Tibial nerve (tissue), 4 donors: ENCODE measurements at regions not wholly inside any gene's neighbourhood (a gene's known extent, or its start where the extent isn't known, plus 50 kb on each side); places are given as distances from the start of the nearest gene placed in this dataset.

Source experiments
- DNase-seq, 2 donors: peaks; one replicate each; pipeline ENCODE4 v3.0.0-alpha.2; 2019; ENCODE audit warnings: low spot score in 2 of 2
- H3K27ac ChIP-seq, 4 donors: fragments of 200-600 bp; sonication (generic) in 3 of 4; one replicate each; pipeline ENCODE4 v1.5.1; 2017 to 2019; ENCODE audit warnings: mild to moderate bottlenecking in 1 of 4
- H3K27me3 ChIP-seq, 2 donors: fragments of 200-600 bp; sonication (generic) in 1 of 2; one replicate each; pipeline versions ENCODE4 v1.5.1 to v1.6.0; 2017 to 2019
- H3K36me3 ChIP-seq, 3 donors: fragments of 200-600 bp; sonication (generic); one replicate each; pipeline ENCODE4 v1.5.1; 2018 to 2019
- H3K4me1 ChIP-seq, 4 donors: fragments of 200-600 bp; sonication (generic) in 3 of 4; one replicate each; pipeline ENCODE4 v1.5.1; 2017 to 2019
- H3K4me3 ChIP-seq, 4 donors: fragments of 200-600 bp; sonication (generic) in 3 of 4; one replicate each; pipeline ENCODE4 v1.5.1; 2017 to 2019; ENCODE audit warnings: mild to moderate bottlenecking in 1 of 4, moderate library complexity in 1 of 4
- H3K9me3 ChIP-seq, 4 donors: fragments of 200-600 bp; sonication (generic) in 3 of 4; one replicate each; pipeline ENCODE4 v1.5.1; 2017 to 2019
- EP300 ChIP-seq, 2 donors: sonication (generic); formaldehyde crosslinking; IDR thresholded peaks; one replicate each; pipeline ENCODE4 v1.6.1; 2017; ENCODE audit warnings: antibody characterized with exemption in 2 of 2, mild to moderate bottlenecking in 1 of 2
- POLR2A ChIP-seq, 2 donors: fragments of 450-650 bp; IDR thresholded peaks; one replicate each; pipeline ENCODE4 v1.6.1; 2017; ENCODE audit warnings: antibody characterized with exemption in 2 of 2, mild to moderate bottlenecking in 2 of 2, moderate library complexity in 2 of 2
- WGBS, 2 donors: methylation state at CpG; one replicate each; pipeline ENCODE4 v1.1.5; 2018; 5-methylcytosine and 5-hydroxymethylcytosine counted together
- TF ChIP-seq, protein P1 (sequence below), 5 experiments: fragments of 200-600 bp in 3 of 5; fragments of 450-650 bp in 2 of 5; sonication (generic) in 3 of 5; IDR thresholded peaks; one replicate each; pipeline ENCODE4 v1.5.1; 2016 to 2019; ENCODE audit warnings: antibody characterized with exemption in 5 of 5, mild to moderate bottlenecking in 3 of 5, moderate library complexity in 2 of 5

DNA sequence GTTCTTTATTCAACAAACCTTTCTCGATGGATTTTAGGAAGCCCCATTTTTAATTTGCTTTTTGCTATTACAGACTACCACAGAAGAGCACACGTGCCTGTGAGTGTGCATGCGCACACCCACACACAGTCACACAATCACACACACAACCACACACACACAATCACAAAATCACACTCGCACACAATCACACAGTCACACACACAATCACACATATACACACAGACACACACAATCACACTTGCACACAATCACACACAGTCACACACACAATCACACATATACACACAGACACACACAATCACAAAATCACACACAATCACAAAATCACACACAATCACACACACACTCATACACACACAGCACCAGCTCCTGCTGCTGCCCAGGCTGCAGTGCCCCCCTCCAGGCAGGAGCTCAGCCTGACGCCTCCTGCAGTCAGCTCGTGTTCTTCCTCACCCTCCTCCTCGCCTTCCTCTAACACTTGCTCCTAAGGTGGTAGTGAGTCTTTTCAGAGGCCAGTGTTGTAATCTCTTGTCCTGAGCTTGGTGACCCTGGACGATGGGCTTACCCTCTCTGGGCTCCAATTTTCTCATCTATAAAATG lies 125.0 kb upstream of the SOX1 start:
- H3K36me3 ChIP-seq = no peaks in the 10 kb centered on the region
- H3K9me3 ChIP-seq = no peaks in the 10 kb centered on the region
- no peak for DNase-seq
- TF ChIP-seq POLR2A (IDR thresholded peaks at IDR 0.05) (no peak), EP300 (IDR thresholded peaks at IDR 0.05) (no peak)
- TF ChIP-seq, protein P1, sequence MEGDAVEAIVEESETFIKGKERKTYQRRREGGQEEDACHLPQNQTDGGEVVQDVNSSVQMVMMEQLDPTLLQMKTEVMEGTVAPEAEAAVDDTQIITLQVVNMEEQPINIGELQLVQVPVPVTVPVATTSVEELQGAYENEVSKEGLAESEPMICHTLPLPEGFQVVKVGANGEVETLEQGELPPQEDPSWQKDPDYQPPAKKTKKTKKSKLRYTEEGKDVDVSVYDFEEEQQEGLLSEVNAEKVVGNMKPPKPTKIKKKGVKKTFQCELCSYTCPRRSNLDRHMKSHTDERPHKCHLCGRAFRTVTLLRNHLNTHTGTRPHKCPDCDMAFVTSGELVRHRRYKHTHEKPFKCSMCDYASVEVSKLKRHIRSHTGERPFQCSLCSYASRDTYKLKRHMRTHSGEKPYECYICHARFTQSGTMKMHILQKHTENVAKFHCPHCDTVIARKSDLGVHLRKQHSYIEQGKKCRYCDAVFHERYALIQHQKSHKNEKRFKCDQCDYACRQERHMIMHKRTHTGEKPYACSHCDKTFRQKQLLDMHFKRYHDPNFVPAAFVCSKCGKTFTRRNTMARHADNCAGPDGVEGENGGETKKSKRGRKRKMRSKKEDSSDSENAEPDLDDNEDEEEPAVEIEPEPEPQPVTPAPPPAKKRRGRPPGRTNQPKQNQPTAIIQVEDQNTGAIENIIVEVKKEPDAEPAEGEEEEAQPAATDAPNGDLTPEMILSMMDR (IDR thresholded peaks at IDR 0.05) = no peak
- H3K27me3 ChIP-seq = no peaks in the 10 kb centered on the region
- H3K4me3 ChIP-seq = no peak overlapping the region
- WGBS, 2 donors = 86 to 88% methylated on average over 8 of the region's 8 CpGs
- H3K27ac ChIP-seq = no peak overlapping the region
- H3K4me1 ChIP-seq = no peaks in the 10 kb centered on the region

DNA sequence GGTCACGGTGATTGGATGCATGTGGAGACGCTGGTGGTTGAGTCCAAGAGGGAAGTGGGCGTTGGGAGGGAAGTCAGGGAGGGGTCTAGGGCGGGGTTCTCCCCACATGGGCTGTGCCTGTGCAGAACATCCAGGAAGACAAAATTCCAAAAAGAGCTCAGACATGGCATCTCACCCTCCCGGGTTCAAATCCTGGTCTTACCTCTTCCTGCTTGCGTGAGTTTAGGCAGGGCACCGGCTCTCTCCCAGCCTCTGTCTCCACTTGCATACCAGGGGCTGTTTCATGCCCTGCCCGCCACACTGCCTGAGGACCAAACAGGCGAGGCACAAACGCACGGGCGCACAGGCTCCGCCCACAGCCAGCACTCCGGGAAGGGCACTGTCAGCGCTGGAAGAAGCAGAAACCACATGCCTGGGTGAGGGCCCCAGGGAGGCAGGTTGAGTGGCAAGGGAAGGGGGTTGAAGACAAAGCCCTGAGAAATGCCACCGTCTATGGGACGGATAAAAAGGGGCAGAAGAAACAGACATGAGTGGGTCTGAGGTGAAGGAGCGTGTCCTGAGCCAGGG lies 123.6 kb upstream of the SOX1 start:
- Histone ChIP-seq H3K9me3 (no peaks in the 10 kb centered on the region), H3K4me3 (no peak overlapping the region), H3K27ac (no peak overlapping the region), H3K36me3 (no peaks in the 10 kb centered on the region), H3K27me3 (no peaks in the 10 kb centered on the region), H3K4me1 (no peaks in the 10 kb centered on the region)
- TF ChIP-seq, protein P1 (IDR thresholded peaks at IDR 0.05) = no peak
- TF ChIP-seq EP300 (IDR thresholded peaks at IDR 0.05) (no peak), POLR2A (IDR thresholded peaks at IDR 0.05) (no peak)
- WGBS, 2 donors = 81 to 82% methylated on average over 18 of the region's 18 CpGs
- no peak for DNase-seq

DNA sequence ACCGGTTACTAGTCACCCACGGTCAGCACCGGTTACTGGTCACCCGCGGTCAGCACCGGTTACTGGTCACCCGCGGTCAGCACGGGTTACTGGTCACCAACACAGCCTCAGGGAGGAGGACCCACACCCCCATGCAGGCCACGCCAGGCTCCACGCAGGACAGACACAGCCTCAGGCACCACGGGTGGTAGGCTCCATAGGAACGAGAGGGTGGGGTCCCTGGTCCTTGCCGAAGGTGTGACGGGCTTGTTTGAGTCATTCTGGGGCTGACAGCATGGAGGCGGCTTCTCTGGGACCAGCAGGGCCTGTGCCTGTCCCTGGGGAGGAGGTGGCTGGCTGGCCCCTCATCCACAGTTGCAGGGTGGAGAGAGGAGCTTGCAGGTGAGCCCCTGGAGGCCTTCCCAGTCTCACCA lies 122.8 kb upstream of the SOX1 start:
- no peak for DNase-seq
- TF ChIP-seq POLR2A (IDR thresholded peaks at IDR 0.05) = no peak
- TF ChIP-seq EP300 (IDR thresholded peaks at IDR 0.05) = no peak
- TF ChIP-seq, protein P1 (IDR thresholded peaks at IDR 0.05) = no peak
- Histone ChIP-seq H3K9me3 (no peaks in the 10 kb centered on the region), H3K27me3 (no peaks in the 10 kb centered on the region), H3K27ac (no peak overlapping the region), H3K4me1 (no peaks in the 10 kb centered on the region), H3K4me3 (no peak overlapping the region), H3K36me3 (no peaks in the 10 kb centered on the region)
- 76 to 80% methylated on average over 1 to 14 of the region's 16 CpGs for WGBS, 2 donors

DNA sequence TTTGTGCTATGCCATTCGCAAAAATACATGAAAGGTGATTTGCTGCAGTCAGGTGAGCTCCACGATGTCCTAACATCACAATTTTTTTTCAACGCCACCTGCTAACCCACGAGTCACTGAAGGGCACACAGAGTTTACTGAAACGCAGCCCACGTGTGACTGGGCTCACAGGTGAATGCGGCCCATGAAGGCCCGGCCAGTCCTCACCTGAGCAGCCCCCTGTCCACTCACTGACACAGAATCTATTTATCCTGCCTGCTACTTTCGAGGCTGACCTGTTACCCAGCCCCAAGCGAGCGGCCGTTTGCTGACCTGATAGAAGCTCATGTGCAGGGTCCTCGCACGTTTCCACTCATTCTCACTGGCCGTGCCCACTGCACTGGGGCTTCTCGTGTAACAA lies 121.9 kb upstream of the SOX1 start:
- H3K27ac ChIP-seq = no peak overlapping the region
- H3K4me3 ChIP-seq = no peak overlapping the region
- DNase-seq = no peak
- peaks cover 0 to under 1% (median 0%) of the 10 kb centered on the region in 4 donors for H3K9me3 ChIP-seq
- H3K4me1 ChIP-seq = no peaks in the 10 kb centered on the region
- TF ChIP-seq EP300 (IDR thresholded peaks at IDR 0.05) = no peak
- TF ChIP-seq, protein P1 (IDR thresholded peaks at IDR 0.05) = no peak
- TF ChIP-seq POLR2A (IDR thresholded peaks at IDR 0.05) = no peak
- 90 to 92% methylated on average over 16 of the region's 16 CpGs for WGBS, 2 donors
- no peaks in the 10 kb centered on the region for H3K27me3 ChIP-seq
- H3K36me3 ChIP-seq = no peaks in the 10 kb centered on the region

DNA sequence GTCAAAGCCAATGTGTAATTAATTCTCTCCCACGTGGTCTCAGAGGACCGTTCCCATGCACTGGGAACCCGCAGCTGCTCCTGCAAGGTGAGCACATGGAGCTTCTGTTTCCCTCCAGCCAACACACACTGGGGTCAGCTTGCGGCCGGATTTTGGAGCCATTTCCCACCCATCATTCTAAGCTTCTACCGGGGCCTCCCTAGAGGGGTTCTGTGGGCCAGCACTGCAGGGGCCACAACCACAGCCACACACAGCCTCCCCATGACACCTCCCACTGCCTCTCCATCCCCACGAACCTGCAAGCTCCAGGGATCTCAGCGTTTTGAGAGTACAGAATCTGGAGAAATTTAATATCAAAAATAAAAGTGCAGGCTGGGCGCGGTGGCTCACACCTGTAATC lies 120.7 kb upstream of the SOX1 start:
- no peaks in the 10 kb centered on the region for H3K27me3 ChIP-seq
- WGBS, 2 donors = 75% methylated on average over 10 of the region's 10 CpGs
- no peak overlapping the region for H3K4me3 ChIP-seq
- H3K36me3 ChIP-seq = no peaks in the 10 kb centered on the region
- DNase-seq = no peak
- no peak overlapping the region for H3K27ac ChIP-seq
- H3K9me3 ChIP-seq = peaks cover 0 to 12% (median 0%) of the 10 kb centered on the region in 4 donors
- H3K4me1 ChIP-seq = no peaks in the 10 kb centered on the region
- TF ChIP-seq, protein P1 (IDR thresholded peaks at IDR 0.05) = no peak
- no peak for TF ChIP-seq EP300 (IDR thresholded peaks at IDR 0.05)
- TF ChIP-seq POLR2A (IDR thresholded peaks at IDR 0.05) = no peak
